ENCODE measurements at regions not wholly inside any gene's neighbourhood (a gene's known extent, or its start where the extent isn't known, plus 50 kb on each side); places are given as distances from the start of the nearest gene placed in this dataset.

GRCh38 chr11:129248618-129249017 lies 56.5 kb upstream of the ARHGAP32 start (continued):
- TF ChIP-seq ZNF33B (CRISPR knock-in tag; IDR thresholded peaks at IDR 0.05), result no peak
- no peak for TF ChIP-seq KDM3A (CRISPR knock-in tag; IDR thresholded peaks at IDR 0.05; ENCODE audit: low read depth)
- TF ChIP-seq TBP (CRISPR knock-in tag; IDR thresholded peaks at IDR 0.05), result no peak
- no peak for TF ChIP-seq SATB2 (CRISPR knock-in tag; IDR thresholded peaks at IDR 0.05)
- no peak for TF ChIP-seq NFRKB (IDR thresholded peaks at IDR 0.05)
- no peak for TF ChIP-seq MTA1 (CRISPR knock-in tag; IDR thresholded peaks at IDR 0.05; ENCODE audit: borderline replicate concordance)
- peak; percentile 91 for TF ChIP-seq MAFF (IDR thresholded peaks at IDR 0.05; ENCODE audit: low read depth, low read length)
- no peak for TF ChIP-seq TAF1 (CRISPR knock-in tag; IDR thresholded peaks at IDR 0.05)
- peak; percentile 81 for TF ChIP-seq ARID5B (CRISPR knock-in tag; IDR thresholded peaks at IDR 0.05)
- no peak for TF ChIP-seq ZSCAN21 (CRISPR knock-in tag; IDR thresholded peaks at IDR 0.05; ENCODE audit: borderline replicate concordance)
- TF ChIP-seq ZNF83 (CRISPR knock-in tag; IDR thresholded peaks at IDR 0.05; ENCODE audit: borderline replicate concordance), result no peak
- TF ChIP-seq DDIT3 (CRISPR knock-in tag; IDR thresholded peaks at IDR 0.05), result no peak
- TF ChIP-seq ATF1 (CRISPR knock-in tag; IDR thresholded peaks at IDR 0.05), result no peak
- no peak for TF ChIP-seq ERF (CRISPR knock-in tag; IDR thresholded peaks at IDR 0.05)
- TF ChIP-seq FOXC1 (CRISPR knock-in tag; IDR thresholded peaks at IDR 0.05; ENCODE audit: borderline replicate concordance), result no peak
- no peak for TF ChIP-seq ZBTB42 (CRISPR knock-in tag; IDR thresholded peaks at IDR 0.05)
- no peak for TF ChIP-seq FUBP1 (CRISPR knock-in tag; IDR thresholded peaks at IDR 0.05; ENCODE audit: borderline replicate concordance)
- no peak for TF ChIP-seq MYC (CRISPR knock-in tag; IDR thresholded peaks at IDR 0.05; ENCODE audit: borderline replicate concordance)
- no peak for TF ChIP-seq NONO (IDR thresholded peaks at IDR 0.05)
- TF ChIP-seq NONO (CRISPR knock-in tag; conservative IDR thresholded peaks at IDR 0.05), result no peak
- no peak for TF ChIP-seq DRAP1 (CRISPR knock-in tag; IDR thresholded peaks at IDR 0.05)
- TF ChIP-seq ZKSCAN1 (IDR thresholded peaks at IDR 0.05; ENCODE audit: low read length), result no peak
- TF ChIP-seq ZNF710 (CRISPR knock-in tag; IDR thresholded peaks at IDR 0.05; ENCODE audit: borderline replicate concordance), result no peak
- TF ChIP-seq ZNF343 (CRISPR knock-in tag; IDR thresholded peaks at IDR 0.05), result no peak

All from HepG2 (cell line).